Skin epidermis (tissue), 12 donors: ENCODE measurements at regions not wholly inside any gene's neighbourhood (a gene's known extent, or its start where the extent isn't known, plus 50 kb on each side); places are given as distances from the start of the nearest gene placed in this dataset.

Experiments used
- H3K27ac ChIP-seq, 21 experiments: fragments of 200-600 bp; sonication (generic) in 11 of 21; one replicate each; pipeline ENCODE4 v1.5.0; 2020; ENCODE audit warnings: mild to moderate bottlenecking in 3 of 21, inconsistent platforms in 2 of 21, moderate library complexity in 2 of 21
- H3K4me3 ChIP-seq, 7 experiments: fragments of 200-600 bp; sonication (generic) in 2 of 7; one replicate each; pipeline ENCODE4 v1.5.0; 2020; ENCODE audit warnings: inconsistent platforms in 2 of 7, mild to moderate bottlenecking in 2 of 7, moderate library complexity in 1 of 7

DNA sequence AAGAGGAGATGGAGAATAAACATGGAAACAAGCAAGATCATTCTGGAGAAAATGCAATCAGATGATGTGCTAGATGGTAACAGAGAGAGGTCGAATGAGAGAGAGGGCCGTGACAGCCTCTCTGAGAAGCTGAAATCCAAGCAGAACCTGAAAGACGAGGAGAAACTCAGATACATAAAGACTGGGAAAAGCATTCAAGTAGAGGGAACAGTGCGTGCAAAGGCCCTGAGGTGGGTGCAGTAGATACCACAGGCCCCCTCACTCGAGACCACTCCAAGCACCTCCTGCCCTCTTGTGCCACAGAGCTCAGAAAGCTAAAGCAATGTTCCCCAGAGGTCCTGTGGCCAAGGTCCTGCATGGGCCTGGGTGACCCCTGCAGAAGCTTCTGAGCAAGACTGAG is 54.8 kb upstream of the DLK1 start:
- Histone ChIP-seq H3K4me3 (no peak overlapping the region), H3K27ac (no peak overlapping the region)

DNA sequence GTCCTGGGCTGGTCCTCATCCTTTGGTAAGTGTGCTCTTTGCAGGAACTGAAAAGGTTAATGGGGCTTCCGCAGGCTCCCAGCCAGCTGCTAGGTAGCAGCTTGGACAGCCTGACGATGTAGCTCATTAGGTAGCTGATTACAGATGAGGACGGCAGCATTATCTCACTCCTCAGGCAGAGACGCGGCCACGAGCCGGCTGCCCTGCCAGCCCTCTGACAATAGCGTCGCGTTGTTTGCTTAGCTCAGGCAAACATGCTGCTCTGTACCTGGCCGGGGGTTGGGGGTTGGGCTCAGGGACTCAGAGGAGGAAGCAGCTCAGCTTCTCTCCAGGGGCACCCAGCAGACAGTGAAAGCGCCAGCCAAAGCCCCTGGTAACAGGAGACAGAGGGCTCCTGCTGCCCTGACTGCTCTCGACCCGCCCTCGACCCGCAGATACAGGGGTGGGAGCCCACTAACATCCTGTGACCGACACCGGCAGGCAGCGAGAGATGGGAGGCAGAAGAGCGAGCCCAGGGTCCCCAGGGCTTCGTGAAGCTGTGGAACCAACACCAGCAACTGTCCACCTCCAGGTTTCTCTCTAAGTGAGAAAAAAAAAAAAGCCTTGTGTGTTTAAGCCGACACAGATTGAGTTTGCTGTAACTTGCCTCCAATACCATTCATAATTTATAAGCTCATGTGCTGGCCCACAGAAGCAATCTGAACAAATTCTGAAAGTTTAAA is 53.4 kb upstream of the DLK1 start:
- H3K4me3 ChIP-seq, result no peak overlapping the region

DNA sequence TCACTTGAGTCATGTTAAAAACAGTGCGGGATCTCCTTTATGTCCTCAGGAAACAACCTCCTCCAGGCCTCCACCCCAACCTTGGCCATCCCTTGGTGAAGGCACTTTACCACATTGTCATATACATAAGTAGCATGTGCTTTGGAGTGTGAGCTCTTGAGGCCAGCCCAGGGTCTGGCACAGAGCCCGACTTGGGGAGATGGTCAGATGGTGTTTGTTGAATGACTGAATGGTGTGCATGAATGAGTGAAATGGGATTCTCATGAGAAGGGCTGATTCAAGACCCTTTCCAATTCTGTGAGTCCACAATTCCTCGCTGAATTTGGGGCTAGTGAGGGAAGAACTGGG is 52.9 kb upstream of the DLK1 start:
- Histone ChIP-seq H3K27ac (no peak overlapping the region), H3K4me3 (no peak overlapping the region)

More for the DNA sequence above, 53.4 kb upstream of the DLK1 start:
- no peak overlapping the region for H3K27ac ChIP-seq

DNA sequence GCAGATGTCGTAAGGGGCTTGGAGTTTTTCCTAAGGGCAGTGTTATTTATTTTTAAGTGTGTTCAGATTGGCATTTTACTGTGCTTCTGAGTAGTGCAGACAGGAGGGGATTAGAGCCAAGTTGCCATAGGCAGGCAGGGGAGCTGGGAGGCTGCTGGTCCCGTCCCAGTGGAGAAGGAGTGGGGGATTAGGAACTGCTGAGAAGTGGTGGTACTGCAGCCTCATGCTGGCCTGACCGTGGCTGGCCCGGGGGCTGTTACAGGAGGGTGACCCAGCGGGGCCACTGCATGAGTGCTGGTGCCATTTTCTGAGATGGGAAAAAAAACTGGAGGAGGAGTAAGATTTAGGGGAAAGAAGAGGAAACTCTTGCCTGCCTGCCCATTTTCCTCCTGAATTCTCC is 52.3 kb upstream of the DLK1 start:
- no peak overlapping the region for H3K27ac ChIP-seq
- no peak overlapping the region for H3K4me3 ChIP-seq

DNA sequence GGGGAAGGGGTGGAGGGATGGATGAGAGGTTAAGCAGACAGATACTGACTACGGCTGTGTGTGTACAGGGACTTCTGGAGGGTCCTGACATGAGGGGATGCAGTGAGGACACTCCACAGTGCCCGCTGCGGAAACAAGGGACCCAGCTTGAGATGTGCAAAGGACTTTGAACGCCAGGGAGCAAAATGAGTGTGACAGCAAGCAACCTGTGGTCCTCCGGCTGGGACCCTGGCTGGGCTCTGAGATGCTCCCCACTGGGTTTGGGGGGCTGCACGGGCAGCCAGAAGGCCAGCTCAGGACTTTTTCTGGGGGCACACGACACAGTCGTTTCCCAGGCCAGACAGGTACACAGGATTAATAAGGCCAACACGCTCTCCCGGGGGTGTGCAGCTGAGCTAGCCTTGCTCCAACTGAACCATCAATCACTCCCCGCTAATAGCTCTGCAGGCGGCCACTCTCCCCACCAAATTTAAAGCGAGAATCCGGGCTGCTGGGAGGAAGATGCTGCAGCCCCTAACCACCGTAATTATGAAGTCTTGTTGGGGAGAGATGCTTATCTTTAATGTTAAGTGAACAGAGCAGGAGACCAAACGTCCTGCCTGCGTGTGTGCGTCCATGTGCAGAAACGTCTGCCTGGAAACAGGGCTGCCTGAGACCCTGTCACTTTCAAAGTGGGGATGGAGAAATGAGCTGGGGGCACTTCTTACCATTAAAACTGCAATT is 51.6 kb upstream of the DLK1 start:
- Histone ChIP-seq H3K4me3 (no peak overlapping the region), H3K27ac (no peak overlapping the region)

DNA sequence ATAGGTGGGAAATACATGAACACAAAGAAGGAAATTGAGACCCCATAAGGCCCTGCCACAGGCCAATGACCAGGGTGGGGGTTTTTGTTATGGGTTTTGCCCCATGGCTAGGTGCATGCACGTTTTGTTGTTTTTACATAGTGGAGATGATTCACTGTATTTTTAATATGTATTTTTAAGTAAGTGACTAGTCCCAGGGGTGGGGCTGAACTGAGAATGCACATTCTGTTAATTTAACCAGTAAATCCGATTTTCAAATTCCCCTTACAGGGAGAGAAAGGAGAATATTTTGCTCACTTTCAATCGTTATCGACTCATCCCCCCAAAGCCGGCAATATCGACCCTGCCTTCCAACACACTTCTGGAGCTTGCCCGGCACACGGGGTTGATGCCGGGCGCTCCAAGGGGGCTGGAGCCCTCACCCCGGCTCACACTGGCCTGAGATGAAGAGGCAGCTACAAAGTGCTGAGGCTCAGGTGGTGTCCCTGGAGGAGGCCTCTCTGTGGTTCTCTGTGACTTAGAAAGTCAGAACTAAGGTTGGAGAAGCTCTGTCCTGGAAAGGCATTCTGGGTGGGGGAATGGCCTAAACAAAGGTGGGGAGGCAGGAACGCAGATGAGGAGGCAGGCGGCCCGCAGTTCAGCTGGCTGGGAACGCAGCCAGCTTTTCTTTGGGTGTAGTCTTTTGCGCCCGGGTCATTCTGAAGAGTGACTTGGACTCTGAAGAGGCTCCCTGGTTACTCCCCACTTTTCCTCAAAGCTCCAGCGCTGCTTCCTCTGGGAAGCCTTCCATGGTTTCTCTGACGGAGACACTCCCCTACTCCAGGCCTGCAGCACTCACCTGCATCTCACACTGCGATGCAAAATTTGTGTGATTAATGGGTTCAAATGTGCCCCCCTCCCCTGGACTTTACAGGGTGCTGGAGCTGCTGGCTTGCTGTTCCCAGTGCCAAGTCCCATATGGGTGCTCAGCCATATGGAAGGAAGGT is 50.7 kb upstream of the DLK1 start:
- no peak overlapping the region for H3K27ac ChIP-seq
- no peak overlapping the region for H3K4me3 ChIP-seq
